ENCODE measurements at regions not wholly inside any gene's neighbourhood (a gene's known extent, or its start where the extent isn't known, plus 50 kb on each side); places are given as distances from the start of the nearest gene placed in this dataset.

GRCh38 chr7:116418524-116418923 lies 81.0 kb upstream of the CAV2 start:
- DNase-seq (ENCODE audit: low read depth) = no peak

DNA sequence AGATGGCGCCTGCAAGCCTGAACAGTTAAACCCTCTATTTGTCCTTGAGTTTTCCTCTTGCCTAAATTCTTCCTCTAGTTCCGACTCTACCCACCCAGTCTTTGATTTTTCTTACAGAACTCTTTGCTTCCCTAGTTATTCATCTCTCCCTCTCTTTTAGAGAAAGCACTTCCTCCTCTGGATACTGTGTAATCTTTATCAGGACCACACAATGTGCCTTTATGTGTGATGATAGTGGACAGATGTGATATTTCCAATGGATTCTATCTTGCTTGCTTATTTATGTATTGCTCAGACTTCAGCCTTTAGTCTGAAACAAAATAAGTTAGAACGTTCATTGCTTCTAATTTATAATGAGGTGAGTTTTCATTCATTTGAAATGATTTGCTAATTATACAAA lies 79.5 kb upstream of the CAV2 start:
- no peak for DNase-seq (ENCODE audit: low read depth)

GRCh38 chr7:116421298-116421697 lies 78.2 kb upstream of the CAV2 start:
- DNase-seq (ENCODE audit: low read depth) = no peak

DNA sequence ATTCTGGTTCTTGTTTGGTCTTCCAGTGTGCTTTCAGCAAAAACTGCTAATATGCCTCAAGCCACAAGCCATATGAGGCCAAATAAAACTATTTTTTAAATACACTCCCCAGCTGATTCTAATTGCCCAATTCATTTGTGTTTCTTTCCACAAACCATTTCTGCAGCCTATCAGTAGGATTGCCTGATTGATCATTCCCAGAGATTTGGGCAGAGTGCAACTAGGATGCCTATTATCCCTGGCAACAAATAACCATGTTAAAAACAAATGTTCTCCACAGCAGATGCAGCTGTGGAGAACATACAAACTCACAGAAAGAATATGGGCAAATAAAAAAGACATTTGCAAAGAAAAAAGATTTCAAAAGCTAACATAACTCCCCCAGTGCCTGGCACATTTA lies 76.9 kb upstream of the CAV2 start:
- no peak for DNase-seq (ENCODE audit: low read depth)

DNA sequence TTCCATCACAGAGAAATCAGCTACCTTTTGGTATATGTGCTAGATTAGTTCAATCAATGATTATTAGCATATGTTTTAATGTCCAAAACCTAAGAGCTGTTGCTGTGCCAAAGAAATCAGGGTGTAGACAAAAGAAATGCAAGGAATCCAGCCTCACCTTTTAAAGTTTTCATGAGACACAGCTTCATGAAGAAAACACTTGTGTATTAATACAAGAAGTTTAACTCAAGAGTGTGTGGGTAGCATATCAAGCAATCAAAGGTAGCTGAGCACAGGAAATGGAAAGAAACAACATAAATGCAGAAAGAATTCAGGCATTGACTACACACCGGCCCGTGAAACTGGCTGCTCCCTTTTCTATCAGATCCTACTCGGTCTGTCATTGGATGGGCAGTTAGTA lies 76.0 kb upstream of the CAV2 start:
- DNase-seq (ENCODE audit: low read depth) = no peak

DNA sequence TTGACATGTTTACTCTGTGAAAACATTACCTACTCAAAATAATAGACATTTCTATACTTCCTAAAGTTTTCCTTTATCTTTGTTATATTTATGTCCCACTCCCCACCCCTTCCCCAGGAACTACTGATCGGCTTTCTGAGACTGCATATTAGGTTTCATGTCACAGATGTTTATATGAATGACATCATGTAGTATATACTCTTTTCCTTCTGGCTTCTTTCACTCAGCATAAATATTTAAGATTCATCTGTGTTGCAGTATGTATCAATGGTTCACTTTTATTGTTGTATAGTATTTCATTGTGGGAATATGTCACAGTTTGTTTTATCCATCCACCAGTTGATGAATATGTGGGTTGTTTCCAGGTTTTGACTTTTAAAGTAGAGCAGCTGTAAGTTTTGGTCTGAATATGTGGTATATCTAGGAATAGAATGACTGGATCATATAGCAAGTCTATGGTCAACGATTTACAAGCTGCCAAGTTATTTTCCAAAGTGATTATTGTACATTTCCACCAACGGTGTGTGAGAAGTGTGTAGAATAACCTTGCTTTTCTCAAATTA lies 73.8 kb upstream of the CAV2 start:
- no peak for DNase-seq (ENCODE audit: low read depth)

- peak; percentile 98 for DNase-seq (ENCODE audit: low read depth)
Measured at GRCh38 chr7:116426428-116427156, 72.9 kb upstream of the CAV2 start.

DNA sequence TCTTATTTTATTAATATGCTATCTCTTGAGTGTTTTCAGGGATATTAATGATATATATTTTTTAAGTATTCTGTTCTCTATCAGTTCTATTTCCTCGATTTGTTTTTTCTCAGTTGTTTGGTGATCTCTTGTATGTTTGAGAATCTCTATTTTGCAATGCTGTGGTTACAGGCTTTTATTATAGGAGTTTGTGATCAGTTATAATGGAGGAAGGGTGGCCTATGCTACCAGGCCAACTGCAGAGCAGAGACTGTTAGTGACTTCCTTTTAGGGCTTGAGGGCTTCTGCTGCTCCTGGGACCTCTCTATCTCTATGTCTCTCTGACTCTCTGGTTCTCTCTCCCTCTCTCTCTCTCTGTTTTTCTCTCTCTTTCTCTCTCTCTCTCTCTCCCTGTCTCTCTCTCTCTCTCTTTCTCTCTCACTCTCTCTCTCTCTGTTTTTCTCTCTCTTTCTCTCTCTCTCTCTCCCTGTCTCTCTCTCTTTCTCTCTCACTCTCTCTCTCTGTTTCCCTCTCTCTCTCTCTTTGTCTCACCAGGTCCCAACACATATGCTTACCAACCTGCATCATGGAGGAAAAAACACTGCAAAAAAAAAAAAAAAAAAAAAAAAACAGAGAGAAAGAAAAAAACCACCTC lies 69.4 kb upstream of the CAV2 start:
- no peak for DNase-seq (ENCODE audit: low read depth)

DNA sequence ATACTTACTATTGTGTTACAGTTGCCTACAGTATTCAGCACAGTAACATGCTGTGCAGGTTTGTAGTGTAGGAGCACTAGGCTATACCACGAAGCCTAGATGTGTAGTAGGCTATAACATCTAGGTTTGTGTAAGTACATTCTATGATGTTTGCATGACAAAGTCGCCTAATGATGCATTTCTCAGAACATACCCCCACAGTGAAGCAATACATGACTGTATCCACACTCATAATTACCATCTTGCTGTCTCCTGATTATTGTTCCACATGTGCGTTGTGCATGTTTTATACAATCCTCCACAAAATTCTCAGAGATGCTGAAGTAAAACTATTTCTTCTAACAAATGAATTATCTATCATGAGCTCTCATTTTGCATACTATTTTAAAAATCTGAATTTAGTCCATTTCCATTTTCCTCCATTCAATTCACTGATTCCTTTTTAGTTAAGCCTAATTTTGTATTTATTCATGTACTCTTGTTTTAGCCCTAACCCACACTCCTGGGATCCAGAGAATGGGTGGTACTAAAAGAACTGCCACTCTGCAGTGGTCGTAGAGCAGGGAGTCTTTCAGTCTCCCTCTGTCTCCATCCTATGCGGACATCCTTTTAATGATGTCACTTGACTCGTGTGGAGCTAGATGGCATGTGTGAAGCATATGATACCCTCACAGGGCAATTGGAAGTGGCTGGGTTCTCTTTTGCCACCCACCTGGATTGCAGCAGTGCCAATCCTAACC lies 67.6 kb upstream of the CAV2 start:
- DNase-seq (ENCODE audit: low read depth) = no peak

DNA sequence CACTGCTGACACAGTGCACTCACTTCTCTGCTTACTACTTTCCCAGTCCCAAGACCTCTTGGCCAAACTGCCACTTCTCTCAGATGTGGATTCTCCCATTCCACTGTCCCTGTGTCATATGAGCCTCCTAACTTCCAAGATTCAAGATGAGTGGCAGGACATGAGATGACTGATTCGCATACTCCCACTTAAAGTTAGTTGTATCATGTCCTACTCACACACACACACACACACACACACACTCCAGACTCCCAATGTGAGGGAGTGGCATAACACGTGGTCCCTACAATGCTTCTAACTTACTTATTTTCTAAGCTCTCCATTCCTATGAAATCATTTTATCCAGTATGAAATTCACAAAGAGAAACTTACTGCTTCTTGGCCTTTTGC lies 67.0 kb upstream of the CAV2 start:
- DNase-seq (ENCODE audit: low read depth) = no peak

- peak; percentile 31 for DNase-seq (ENCODE audit: low read depth)
Measured at GRCh38 chr7:116433246-116433645, 66.3 kb upstream of the CAV2 start.

DNA sequence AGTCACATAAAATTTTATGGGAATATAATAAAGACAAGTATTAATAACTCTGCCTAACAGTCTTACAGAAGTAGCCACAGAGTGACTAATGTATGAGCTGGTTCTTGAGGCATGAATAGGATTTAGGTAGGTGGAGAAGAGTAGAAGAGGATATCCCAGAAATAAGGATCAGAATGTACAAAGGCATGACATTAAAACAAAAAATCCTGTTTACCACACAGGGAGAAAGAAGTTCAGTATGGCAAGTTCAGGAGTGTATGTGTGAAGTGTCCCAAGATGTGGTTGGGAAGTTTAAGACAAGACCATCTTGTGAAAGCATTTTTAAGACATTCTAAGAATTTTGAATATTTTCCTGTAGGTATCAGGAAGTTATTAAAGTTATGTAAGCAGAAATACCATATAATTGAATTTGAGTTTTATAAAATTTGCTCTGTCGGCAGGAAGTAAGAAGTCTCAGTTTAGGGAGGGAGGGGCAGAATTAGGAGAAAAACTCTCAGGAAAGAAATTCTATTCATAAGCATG lies 64.7 kb upstream of the CAV2 start:
- DNase-seq (ENCODE audit: low read depth) = peak; percentile 82

DNA sequence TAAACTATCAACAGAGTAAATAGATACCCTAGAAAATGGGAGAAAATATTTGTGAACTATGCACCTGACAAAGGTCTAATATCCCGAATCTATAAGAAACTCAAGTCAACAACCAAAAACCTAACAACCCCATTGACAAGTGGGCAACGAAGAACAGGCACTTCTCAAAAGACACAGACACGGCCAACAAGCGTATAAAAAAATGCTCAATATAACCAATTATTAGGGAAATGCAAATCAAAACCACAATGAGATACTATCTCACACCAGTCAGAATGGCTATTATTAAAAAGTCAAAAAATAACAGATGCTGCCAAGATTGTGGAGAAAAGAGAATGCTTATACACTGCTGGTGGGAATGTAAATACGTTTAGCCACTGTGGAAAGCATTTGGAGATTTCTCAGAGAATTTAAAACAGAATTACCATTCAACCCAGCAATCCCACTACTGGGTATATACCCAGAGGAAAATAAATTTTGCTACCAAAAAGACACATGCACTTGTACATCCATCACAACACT lies 63.2 kb upstream of the CAV2 start:
- peak; percentile 43 for DNase-seq (ENCODE audit: low read depth)

DNA sequence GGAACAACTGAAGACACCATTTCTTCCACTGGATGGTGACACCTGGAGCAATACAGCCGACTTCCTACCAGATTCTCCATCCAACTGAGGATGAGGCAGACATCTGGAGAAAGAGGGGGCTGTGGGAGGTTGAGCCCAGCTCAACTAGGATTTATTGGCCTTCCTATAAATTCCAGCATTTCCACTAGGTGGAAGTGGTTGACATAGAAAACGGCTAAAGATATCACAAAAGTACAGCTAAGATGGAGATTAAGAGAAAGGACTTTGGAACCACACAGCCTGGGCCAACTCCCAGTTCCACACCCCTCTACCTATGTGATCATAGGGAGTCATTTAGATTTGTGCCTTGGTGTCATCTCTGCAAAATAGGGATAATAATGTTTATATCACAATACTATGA lies 61.3 kb upstream of the CAV2 start:
- peak; percentile 68 for DNase-seq (ENCODE audit: low read depth)

DNA sequence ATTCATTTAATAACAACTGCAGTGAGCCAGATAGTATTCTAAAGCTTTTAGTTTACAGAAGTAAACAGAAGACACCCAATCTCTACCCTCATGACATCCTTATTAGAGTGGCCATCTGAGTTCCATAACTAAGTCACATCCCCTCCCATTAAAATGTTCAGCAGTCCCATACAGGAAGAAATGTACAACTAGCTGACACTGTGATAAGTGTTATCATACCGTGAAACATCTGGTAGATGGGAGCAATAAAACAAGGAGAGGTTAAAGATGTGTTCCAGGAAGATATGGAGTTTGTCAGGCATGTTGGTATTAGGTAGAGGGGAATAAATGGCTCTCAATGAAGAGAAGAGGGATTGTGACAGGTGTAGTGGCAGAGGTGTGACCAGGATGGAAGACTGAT lies 60.5 kb upstream of the CAV2 start:
- no peak for DNase-seq (ENCODE audit: low read depth)

GRCh38 chr7:116439841-116440549 lies 59.5 kb upstream of the CAV2 start:
- DNase-seq (ENCODE audit: low read depth) = no peak

GRCh38 chr7:116441534-116441933 lies 58.0 kb upstream of the CAV2 start:
- DNase-seq (ENCODE audit: low read depth) = no peak

DNA sequence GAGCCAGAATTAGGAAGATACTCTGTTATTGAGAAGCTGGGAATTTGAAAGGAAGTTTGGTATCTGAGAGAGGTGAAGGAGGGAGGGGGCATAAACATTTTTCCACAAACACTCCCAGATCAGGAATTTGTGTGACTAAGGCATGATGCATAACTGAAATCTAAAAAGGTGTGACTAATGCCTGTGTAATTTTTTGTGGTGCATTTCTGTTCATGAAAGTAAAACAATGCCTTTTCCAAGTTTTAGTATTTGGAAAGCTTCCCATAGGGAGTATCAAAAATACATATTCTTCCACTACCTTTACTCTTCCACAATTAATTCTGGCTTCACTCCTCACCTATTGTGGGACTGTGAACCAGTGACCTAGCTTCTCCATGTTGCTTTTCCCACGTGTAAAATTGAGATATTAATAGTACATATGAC lies 56.4 kb upstream of the CAV2 start:
- DNase-seq (ENCODE audit: low read depth) = peak; percentile 98

DNA sequence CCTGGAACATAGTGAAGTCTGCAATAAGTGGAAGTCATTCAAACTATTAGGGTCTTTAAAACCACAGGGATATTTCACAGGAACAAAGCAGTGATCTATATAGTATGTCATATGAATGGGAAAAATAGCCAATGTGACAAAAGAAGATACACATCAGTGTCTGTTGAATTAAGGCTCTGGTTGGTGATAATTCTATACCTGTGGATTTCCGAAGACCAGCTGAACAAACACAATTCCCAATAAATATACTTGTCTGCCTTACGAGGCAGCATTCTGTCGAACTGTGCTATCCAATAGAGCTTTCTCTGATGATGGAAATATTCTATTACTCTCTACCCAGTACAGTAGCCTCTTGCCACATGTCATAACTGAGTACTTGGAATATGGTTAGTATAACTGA lies 55.9 kb upstream of the CAV2 start:
- no peak for DNase-seq (ENCODE audit: low read depth)

GRCh38 chr7:116445447-116446211 lies 53.9 kb upstream of the CAV2 start:
- no peak for DNase-seq (ENCODE audit: low read depth)
